GM23338 (cell line): ENCODE measurements at regions not wholly inside any gene's neighbourhood (a gene's known extent, or its start where the extent isn't known, plus 50 kb on each side); places are given as distances from the start of the nearest gene placed in this dataset.

Source experiments
- ATAC-seq: fragments of 200-7000 bp; cut with Tn5 transposase; 3 replicates; pipeline ENCODE4 v1.9.1; 2020
- DNase-seq: peaks from one replicate; pipeline ENCODE4 v3.0.0-alpha.2; 2015; ENCODE audit warnings: low spot score
- H2AFZ ChIP-seq: fragments of 200-600 bp; sonication (generic); 2 replicates; pipeline ENCODE4 v1.8.0; 2016; ENCODE audit warnings: antibody characterized with exemption, mild to moderate bottlenecking, moderate library complexity
- H3F3A ChIP-seq: fragments of 200-600 bp; sonication (generic); replicated peaks from 2 replicates; pipeline ENCODE4 v1.8.0; 2017; ENCODE audit warnings: antibody characterized with exemption, mixed run types, low read depth
- H3K27ac ChIP-seq: fragments of 200-600 bp; sonication (generic); 2 replicates; pipeline ENCODE4 v1.6.1; 2016; ENCODE audit warnings: low read depth
- H3K27me3 ChIP-seq: fragments of 200-600 bp; sonication (generic); 2 replicates; pipeline ENCODE4 v1.8.0; 2016; ENCODE audit warnings: mild to moderate bottlenecking, mixed run types, moderate library complexity; ENCODE audit not compliant: insufficient read depth
- H3K36me3 ChIP-seq: fragments of 200-600 bp; sonication (generic); 2 replicates; pipeline ENCODE4 v1.8.0; 2016; ENCODE audit warnings: mild to moderate bottlenecking; ENCODE audit not compliant: insufficient read depth
- H3K4me1 ChIP-seq: fragments of 200-600 bp; sonication (generic); 2 replicates; pipeline ENCODE4 v1.8.0; 2016; ENCODE audit warnings: mild to moderate bottlenecking, moderate library complexity; ENCODE audit not compliant: insufficient read depth
- H3K4me2 ChIP-seq: fragments of 200-600 bp; sonication (generic); 2 replicates; pipeline ENCODE4 v1.7.1; 2017; ENCODE audit warnings: mixed run types
- H3K4me3 ChIP-seq: fragments of 200-600 bp; sonication (generic); 2 replicates; pipeline ENCODE4 v1.6.1; 2016; ENCODE audit warnings: mixed run types
- H3K79me2 ChIP-seq: fragments of 200-600 bp; sonication (generic); replicated peaks from 2 replicates; pipeline ENCODE4 v1.8.0; 2017; ENCODE audit warnings: mild to moderate bottlenecking; ENCODE audit not compliant: insufficient read depth
- H3K9me2 ChIP-seq: fragments of 200-600 bp; sonication (generic); 2 replicates; pipeline ENCODE4 v1.8.0; 2017; ENCODE audit not compliant: insufficient read depth
- H4K20me1 ChIP-seq: fragments of 200-600 bp; sonication (generic); replicated peaks from 2 replicates; pipeline ENCODE4 v1.8.0; 2017; ENCODE audit warnings: mild to moderate bottlenecking; ENCODE audit not compliant: insufficient read depth
- H3K27ac Mint-ChIP-seq: 2 replicates; pipeline ENCODE4 v1.8.0; 2020; ENCODE audit warnings: inconsistent platforms, mild to moderate bottlenecking, moderate library complexity, mixed read lengths
- H3K27me3 Mint-ChIP-seq: 3 replicates; pipeline ENCODE4 v1.8.0; 2022; ENCODE audit warnings: low read depth, mild to moderate bottlenecking, moderate library complexity, mixed read lengths, inconsistent platforms; ENCODE audit not compliant: insufficient read depth, poor library complexity
- H3K36me3 Mint-ChIP-seq: 3 replicates; pipeline ENCODE4 v1.8.0; 2021; ENCODE audit warnings: low read depth, mild to moderate bottlenecking, inconsistent platforms, moderate library complexity, mixed read lengths
- H3K4me1 Mint-ChIP-seq: 3 replicates; pipeline ENCODE4 v1.8.0; 2020; ENCODE audit warnings: mild to moderate bottlenecking, inconsistent platforms, mixed read lengths
- H3K4me3 Mint-ChIP-seq: 3 replicates; pipeline ENCODE4 v1.8.0; 2021; ENCODE audit warnings: moderate library complexity, mild to moderate bottlenecking, inconsistent platforms, mixed read lengths
- H3K9me3 Mint-ChIP-seq: 3 replicates; pipeline ENCODE4 v1.8.0; 2020; ENCODE audit warnings: moderate library complexity, mild to moderate bottlenecking, inconsistent platforms, mixed read lengths
- CREB1 ChIP-seq: fragments of 250-450 bp; sonication (Bioruptor Pico); IDR thresholded peaks from 2 replicates; pipeline ENCODE4 v1.5.0; 2020; ENCODE audit warnings: low read depth, mild to moderate bottlenecking, moderate library complexity
- ZNF331 ChIP-seq: fragments of 250-450 bp; sonication (Bioruptor Pico); IDR thresholded peaks from 2 replicates; pipeline ENCODE4 v1.5.0; 2020; ENCODE audit warnings: low read depth, mild to moderate bottlenecking, moderate library complexity
- TF ChIP-seq, protein P1 (sequence below): fragments of 250-450 bp; sonication (Bioruptor Pico); IDR thresholded peaks from 2 replicates; pipeline ENCODE4 v1.5.0; 2020; ENCODE audit warnings: mild to moderate bottlenecking, moderate library complexity

DNA sequence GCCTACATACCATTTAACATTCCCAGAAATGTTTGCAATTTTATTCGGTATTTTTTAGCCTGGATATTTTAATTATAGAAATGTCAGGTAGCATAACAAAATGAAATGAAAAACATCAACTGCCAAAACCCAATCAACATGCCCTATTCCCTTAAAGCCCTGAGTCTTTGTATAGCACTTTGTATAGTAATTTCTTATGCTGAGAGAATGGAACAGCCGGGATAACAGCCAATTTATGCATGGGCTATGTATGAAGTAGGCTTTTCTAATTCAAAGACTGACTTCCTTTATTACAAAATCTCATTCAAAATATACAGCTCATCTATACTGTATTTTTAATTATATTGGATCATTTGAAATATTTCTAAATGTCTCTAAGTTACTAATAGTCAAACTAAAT lies 513.0 kb upstream of the NAALADL2 start:
- Mint-ChIP-seq H3K4me1 (no peaks in the 10 kb centered on the region), H3K4me3 (no peak overlapping the region), H3K27ac (no peak overlapping the region), H3K27me3 (peaks cover 1% of the 10 kb centered on the region), H3K9me3 (peaks cover 10% of the 10 kb centered on the region; the same call in 2 of the 3 replicates), H3K36me3 (peaks cover 17% of the 10 kb centered on the region; the same call in 2 of the 3 replicates)
- H3K36me3 ChIP-seq: no peaks in the 10 kb centered on the region
- no peak overlapping the region for H3K27ac ChIP-seq
- H3K4me2 ChIP-seq: no peak overlapping the region
- H3F3A ChIP-seq: no peaks in the 10 kb centered on the region
- no peak overlapping the region for H2AFZ ChIP-seq
- ATAC-seq (no peak), DNase-seq (no peak)
- H4K20me1 ChIP-seq: no peaks in the 10 kb centered on the region
- H3K9me2 ChIP-seq: 0 out of 2 replicates have a peak, but pooled peaks cover 3% of the 10 kb centered on the region
- H3K4me3 ChIP-seq: no peak overlapping the region
- H3K4me1 ChIP-seq: no peaks in the 10 kb centered on the region
- TF ChIP-seq, protein P1, sequence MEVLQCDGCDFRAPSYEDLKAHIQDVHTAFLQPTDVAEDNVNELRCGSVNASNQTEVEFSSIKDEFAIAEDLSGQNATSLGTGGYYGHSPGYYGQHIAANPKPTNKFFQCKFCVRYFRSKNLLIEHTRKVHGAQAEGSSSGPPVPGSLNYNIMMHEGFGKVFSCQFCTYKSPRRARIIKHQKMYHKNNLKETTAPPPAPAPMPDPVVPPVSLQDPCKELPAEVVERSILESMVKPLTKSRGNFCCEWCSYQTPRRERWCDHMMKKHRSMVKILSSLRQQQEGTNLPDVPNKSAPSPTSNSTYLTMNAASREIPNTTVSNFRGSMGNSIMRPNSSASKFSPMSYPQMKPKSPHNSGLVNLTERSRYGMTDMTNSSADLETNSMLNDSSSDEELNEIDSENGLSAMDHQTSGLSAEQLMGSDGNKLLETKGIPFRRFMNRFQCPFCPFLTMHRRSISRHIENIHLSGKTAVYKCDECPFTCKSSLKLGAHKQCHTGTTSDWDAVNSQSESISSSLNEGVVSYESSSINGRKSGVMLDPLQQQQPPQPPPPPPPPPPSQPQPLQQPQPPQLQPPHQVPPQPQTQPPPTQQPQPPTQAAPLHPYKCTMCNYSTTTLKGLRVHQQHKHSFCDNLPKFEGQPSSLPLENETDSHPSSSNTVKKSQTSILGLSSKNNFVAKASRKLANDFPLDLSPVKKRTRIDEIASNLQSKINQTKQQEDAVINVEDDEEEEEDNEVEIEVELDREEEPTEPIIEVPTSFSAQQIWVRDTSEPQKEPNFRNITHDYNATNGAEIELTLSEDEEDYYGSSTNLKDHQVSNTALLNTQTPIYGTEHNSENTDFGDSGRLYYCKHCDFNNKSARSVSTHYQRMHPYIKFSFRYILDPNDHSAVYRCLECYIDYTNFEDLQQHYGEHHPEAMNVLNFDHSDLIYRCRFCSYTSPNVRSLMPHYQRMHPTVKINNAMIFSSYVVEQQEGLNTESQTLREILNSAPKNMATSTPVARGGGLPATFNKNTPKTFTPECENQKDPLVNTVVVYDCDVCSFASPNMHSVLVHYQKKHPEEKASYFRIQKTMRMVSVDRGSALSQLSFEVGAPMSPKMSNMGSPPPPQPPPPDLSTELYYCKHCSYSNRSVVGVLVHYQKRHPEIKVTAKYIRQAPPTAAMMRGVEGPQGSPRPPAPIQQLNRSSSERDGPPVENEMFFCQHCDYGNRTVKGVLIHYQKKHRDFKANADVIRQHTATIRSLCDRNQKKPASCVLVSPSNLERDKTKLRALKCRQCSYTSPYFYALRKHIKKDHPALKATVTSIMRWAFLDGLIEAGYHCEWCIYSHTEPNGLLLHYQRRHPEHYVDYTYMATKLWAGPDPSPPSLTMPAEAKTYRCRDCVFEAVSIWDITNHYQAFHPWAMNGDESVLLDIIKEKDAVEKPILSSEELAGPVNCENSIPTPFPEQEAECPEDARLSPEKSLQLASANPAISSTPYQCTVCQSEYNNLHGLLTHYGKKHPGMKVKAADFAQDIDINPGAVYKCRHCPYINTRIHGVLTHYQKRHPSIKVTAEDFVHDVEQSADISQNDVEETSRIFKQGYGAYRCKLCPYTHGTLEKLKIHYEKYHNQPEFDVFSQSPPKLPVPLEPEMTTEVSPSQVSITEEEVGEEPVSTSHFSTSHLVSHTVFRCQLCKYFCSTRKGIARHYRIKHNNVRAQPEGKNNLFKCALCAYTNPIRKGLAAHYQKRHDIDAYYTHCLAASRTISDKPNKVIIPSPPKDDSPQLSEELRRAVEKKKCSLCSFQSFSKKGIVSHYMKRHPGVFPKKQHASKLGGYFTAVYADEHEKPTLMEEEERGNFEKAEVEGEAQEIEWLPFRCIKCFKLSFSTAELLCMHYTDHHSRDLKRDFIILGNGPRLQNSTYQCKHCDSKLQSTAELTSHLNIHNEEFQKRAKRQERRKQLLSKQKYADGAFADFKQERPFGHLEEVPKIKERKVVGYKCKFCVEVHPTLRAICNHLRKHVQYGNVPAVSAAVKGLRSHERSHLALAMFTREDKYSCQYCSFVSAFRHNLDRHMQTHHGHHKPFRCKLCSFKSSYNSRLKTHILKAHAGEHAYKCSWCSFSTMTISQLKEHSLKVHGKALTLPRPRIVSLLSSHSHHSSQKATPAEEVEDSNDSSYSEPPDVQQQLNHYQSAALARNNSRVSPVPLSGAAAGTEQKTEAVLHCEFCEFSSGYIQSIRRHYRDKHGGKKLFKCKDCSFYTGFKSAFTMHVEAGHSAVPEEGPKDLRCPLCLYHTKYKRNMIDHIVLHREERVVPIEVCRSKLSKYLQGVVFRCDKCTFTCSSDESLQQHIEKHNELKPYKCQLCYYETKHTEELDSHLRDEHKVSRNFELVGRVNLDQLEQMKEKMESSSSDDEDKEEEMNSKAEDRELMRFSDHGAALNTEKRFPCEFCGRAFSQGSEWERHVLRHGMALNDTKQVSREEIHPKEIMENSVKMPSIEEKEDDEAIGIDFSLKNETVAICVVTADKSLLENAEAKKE (CRISPR knock-in tag): no peak
- TF ChIP-seq ZNF331: no peak
- H3K27me3 ChIP-seq: no peaks in the 10 kb centered on the region
- no peaks in the 10 kb centered on the region for H3K79me2 ChIP-seq

DNA sequence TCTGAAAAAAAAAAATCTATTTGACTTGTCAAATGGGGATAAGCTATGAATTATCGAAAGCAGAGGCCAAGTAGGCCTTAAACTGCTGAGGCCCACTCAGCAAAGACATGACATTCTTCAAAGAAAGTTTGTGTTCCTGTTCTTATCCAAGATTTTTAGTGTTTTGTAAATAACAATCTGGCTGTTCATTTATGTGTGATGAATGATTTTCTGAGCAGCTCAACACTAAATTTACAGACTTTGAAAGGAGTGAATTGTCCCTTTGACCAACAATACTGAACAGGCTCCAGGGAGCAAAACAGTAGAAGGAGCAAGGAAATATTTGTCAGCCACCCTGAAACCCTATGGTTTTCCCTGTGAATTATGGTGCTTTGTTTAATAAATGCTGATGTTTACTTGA lies 512.6 kb upstream of the NAALADL2 start:
- Mint-ChIP-seq H3K4me3 (no peak overlapping the region), H3K36me3 (peaks cover 17% of the 10 kb centered on the region; the same call in 2 of the 3 replicates), H3K9me3 (peaks cover 11% of the 10 kb centered on the region; the same call in 2 of the 3 replicates), H3K27me3 (peaks cover 1% of the 10 kb centered on the region), H3K27ac (no peak overlapping the region), H3K4me1 (no peaks in the 10 kb centered on the region)
- Histone ChIP-seq H3K4me2 (no peak overlapping the region), H3K27ac (no peak overlapping the region), H3K36me3 (no peaks in the 10 kb centered on the region), H3K4me1 (no peaks in the 10 kb centered on the region), H3K4me3 (no peak overlapping the region), H3K9me2 (0 out of 2 replicates have a peak, but pooled peaks cover 3% of the 10 kb centered on the region), H4K20me1 (no peaks in the 10 kb centered on the region), H3F3A (no peaks in the 10 kb centered on the region), H3K79me2 (no peaks in the 10 kb centered on the region), H3K27me3 (no peaks in the 10 kb centered on the region), H2AFZ (peak overlapping the region; percentile 2; the same call in 1 of the 2 replicates)
- ATAC-seq (no peak), DNase-seq (no peak)
- TF ChIP-seq CREB1 (CRISPR knock-in tag): no peak
